DOHH2 (cell line): ENCODE measurements at regions not wholly inside any gene's neighbourhood (a gene's known extent, or its start where the extent isn't known, plus 50 kb on each side); places are given as distances from the start of the nearest gene placed in this dataset.

Source experiments
- EZH2phosphoT487 ChIP-seq: fragments of 200-600 bp; sonication (generic); IDR thresholded peaks from 2 replicates; pipeline ENCODE4 v1.6.1; 2017; ENCODE audit warnings: borderline replicate concordance, mild to moderate bottlenecking, antibody characterized with exemption, low read length, moderate library complexity, mixed read lengths
- TF ChIP-seq, protein P1 (sequence below): fragments of 200-600 bp; sonication (generic); IDR thresholded peaks from one replicate; pipeline ENCODE4 v1.5.1; 2014; ENCODE audit warnings: antibody characterized with exemption, mild to moderate bottlenecking, low read depth, low read length; ENCODE audit not compliant: poor library complexity, severe bottlenecking

DNA sequence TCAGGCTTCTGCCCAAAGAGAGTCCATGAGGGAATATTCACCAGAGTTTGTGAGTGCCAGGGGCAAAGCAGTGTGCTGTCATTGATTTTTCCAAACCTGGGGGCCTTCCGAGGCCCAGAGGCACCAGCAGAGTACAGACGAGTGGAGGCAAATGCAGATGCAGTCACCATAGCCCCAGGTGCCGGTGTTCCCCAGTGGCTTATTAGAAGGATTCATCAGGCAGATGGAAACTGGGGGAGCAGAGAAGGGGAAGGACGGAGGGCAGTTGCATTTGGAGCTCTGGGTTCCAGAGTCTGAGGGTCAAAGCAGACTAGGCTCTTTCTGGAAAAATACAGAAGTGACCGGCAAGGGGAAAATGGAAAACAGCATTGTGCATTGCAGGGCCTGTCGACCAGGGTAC lies 184.2 kb downstream of the ANKRD60 start:
- TF ChIP-seq, protein P1, sequence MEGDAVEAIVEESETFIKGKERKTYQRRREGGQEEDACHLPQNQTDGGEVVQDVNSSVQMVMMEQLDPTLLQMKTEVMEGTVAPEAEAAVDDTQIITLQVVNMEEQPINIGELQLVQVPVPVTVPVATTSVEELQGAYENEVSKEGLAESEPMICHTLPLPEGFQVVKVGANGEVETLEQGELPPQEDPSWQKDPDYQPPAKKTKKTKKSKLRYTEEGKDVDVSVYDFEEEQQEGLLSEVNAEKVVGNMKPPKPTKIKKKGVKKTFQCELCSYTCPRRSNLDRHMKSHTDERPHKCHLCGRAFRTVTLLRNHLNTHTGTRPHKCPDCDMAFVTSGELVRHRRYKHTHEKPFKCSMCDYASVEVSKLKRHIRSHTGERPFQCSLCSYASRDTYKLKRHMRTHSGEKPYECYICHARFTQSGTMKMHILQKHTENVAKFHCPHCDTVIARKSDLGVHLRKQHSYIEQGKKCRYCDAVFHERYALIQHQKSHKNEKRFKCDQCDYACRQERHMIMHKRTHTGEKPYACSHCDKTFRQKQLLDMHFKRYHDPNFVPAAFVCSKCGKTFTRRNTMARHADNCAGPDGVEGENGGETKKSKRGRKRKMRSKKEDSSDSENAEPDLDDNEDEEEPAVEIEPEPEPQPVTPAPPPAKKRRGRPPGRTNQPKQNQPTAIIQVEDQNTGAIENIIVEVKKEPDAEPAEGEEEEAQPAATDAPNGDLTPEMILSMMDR = no peak
- TF ChIP-seq EZH2phosphoT487 = no peak
